Renal pelvis (tissue), 1 donor: ENCODE measurements at regions not wholly inside any gene's neighbourhood (a gene's known extent, or its start where the extent isn't known, plus 50 kb on each side); places are given as distances from the start of the nearest gene placed in this dataset.

Source experiments
- DNase-seq: peaks from one replicate; pipeline ENCODE4 v3.0.0-alpha.2; 2013

DNA sequence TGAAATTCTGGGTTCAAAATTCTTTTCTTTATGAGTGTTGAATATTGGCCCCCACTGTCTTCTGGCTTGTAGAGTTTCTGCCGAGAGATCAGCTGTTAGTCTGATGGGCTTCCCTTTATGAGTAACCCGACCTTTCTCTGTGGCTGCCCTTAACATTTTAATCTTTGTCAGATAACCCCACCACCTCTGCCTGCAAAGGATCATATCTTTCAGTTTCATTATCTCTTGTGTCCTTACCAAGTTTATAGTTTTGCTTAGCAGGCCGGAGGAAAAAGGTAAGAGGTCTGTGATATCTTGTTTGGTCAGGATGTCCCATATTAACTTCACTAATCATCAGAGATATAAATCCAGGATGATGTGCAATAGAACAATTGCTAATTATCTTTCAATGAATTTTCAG, 970.2 kb upstream of the TYRP1 start:
- no peak for DNase-seq

DNA sequence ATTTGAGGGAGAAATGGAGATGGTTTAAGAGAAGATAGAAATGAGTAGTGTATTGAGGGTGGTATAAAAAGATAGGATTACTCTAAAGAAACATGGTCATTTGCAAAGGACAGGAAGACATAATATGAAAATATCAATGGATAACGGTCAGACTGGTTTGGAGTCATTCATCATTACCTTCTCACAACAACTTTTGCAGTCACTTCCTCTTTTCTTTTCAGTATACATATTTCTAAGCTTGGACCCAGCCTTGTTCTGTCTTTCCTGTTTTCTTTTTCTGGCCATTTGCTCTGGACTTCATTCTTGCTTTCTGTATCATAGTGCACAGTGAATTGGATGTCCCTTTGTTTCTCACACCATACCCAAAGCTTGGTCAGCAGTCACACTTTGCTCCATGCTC, 966.5 kb upstream of the TYRP1 start:
- no peak for DNase-seq

DNA sequence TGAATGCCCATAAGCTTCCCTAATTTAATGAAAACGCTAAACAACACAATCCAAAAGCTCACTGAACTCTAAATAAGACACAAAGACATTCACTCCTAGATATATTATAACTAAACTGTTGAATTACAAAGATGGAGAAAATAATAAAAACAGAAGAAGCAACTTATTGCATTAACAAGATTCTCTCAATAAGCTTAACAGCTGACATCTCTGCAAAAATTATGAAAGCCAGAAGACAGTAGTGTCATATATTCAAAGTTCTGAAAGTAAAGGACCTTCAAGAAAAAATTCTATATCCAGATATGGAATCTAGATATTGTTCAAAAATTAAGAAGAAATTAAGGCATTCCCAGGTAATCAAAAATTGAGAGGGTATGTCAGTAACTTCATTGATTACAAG, 957.8 kb upstream of the TYRP1 start:
- no peak for DNase-seq

DNA sequence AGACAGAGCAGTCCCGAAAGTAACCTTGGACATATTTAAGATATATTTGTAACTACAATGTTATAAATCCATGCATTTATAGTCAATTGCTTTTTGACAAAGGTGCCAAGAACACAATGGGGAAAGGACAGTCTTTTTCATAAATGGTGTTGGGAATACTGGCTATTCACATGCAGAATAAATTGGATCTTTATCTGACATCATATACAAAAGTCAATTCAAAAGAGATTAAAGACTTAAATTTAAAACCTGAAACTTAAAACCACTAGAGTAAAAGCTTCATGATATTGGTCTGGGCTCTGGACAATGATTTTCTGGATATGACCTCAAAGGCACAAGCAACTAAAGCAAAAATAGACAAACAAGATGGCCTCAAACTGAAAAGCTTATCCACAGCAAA, 950.7 kb upstream of the TYRP1 start:
- DNase-seq = no peak

DNA sequence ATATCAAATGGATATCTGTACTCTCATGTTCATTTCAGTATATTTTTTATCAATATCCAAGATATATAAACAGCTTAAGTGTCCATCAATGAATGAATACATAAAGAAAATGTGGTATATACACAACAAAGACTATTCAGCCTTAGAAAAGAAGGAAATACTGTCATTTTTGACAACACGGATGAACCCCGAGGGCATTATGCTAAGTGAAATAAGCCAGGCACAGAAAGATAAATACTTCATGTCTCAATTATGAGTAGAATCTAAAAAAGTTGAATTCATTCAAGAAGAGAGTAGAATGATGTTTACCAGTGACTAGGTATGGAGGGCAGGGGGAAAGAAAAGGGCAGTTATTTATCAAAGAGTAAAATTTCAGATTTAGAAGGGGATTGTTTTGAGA, 949.8 kb upstream of the TYRP1 start:
- no peak for DNase-seq

DNA sequence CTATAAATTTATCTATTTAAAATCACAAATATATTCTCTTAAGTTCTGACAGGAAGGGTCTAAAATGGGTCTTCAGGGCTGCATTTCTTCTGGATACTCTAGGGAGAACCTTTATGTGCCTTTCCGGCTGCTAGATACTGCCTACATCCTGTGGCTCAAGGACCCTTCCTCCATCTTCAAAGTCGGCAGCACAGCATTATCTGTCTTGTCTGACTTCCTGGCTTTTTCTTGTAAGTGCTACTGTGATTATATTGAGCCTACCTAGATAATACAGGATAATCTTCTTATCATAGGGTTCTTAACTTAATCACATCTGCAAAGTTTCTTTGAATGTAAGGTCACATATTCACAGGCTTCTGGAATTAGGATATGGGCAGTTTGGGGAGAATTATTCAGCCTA, 943.8 kb upstream of the TYRP1 start:
- DNase-seq = no peak

DNA sequence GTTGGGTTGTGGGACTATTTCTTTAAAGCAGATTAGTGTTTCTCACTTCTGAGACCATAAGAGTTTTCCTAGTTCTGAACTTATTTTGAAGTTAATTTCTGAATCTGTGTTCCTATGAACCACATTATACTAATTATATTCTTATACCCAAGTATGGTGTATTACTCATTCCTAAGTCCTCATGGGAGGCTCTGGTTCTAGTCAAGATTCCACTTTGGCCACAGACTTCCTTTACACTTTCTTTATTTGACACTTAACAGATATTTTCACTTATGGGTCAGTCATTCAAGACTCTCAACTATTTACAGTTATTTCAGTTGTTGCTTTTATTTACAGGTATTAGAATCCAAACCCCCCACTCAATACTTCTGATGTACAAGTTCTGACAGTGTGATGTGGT, 937.2 kb upstream of the TYRP1 start:
- no peak for DNase-seq

DNA sequence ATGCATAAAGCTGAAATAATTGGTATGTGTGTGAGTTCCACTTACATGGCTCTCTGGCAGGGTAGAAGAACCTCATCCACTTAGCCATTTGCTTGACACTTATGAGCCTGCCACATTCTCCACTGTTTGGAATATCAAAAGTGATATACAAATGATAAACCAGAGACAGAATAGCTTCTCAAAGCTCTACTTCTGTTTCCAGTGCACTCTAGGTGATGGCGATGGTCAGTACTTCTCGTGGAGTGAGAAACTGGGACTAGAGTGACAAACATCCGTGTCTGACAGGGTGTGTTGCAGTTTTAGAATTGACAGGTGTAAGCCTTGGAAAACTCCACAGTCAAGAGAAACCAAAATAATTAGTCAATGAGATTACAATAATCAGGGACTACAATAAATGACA, 935.8 kb upstream of the TYRP1 start:
- DNase-seq = no peak

DNA sequence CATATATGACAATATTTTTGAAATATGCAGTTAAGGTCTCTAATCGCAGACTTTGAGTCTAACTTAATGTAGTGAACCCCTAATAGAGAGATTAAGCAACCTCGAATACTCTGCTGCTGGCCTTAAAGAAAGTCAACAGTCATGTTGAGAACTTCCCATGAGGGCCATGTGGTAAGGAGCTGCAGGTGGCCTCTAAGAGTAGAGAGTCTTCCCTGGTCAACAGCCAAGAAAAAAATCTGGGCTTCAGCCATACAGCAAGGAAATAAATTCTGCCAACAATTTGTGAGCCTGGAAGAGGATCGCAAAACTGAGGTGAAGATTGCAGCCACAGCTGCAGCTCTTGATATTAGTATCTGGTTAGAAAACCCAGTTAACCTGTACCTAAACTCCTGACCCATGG, 935.2 kb upstream of the TYRP1 start:
- no peak for DNase-seq

DNA sequence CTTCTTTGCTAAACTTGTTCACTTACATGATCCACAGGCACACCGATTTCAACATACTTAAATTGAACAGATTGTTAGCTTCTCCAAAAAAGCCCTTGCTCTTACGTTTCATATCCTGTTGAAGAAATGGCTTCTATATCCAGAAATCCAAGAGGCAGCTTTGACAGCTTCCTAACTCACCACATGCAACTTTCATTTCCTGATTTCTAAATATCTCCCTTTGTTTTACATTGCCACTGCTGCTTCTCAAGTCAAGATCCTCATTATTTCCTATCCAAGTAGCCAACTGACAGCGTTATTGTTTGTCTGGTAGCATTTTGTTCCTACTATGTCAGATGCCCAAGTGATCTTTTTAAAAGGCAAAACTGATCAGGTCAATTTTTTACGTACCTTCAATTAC, 913.2 kb upstream of the TYRP1 start:
- DNase-seq = no peak

DNA sequence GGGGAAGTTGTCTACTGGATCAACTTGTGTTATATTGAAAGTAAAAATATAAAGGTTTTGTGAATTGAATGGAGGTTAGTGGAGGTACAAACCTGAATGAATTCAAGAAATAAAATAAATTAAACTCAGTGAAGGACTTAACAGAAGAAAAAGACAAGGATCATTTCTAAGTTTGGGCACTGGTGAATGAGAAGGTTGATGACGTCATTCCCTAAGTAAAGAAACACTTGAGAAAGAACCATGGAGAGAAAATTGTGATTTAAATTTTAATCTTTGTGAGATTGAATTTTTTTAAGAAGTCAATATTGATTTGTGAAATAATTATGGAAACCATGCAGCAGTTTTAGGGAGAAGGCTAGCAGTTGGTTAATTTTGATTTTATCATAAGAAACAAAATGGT, 900.3 kb upstream of the TYRP1 start:
- no peak for DNase-seq

DNA sequence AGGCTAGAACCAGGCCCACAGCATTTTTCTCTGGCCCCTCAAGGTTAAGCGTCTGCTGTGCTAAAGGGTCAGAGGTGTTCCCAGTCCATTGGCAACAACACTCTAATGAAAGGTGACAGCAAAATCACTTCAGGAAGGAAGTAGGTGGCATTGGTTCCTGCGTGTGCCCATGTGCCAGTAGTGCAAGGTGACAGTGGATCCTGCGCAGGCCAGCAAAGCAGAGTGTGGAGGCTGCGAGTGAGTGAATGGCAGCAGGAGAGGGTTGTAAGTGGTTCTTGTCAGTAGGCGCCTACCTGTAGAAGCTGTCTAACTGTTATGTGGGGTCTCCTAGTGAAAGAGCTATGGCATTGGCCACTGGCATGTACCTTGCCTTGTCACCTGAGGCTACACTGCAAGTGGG, 898.2 kb upstream of the TYRP1 start:
- no peak for DNase-seq

DNA sequence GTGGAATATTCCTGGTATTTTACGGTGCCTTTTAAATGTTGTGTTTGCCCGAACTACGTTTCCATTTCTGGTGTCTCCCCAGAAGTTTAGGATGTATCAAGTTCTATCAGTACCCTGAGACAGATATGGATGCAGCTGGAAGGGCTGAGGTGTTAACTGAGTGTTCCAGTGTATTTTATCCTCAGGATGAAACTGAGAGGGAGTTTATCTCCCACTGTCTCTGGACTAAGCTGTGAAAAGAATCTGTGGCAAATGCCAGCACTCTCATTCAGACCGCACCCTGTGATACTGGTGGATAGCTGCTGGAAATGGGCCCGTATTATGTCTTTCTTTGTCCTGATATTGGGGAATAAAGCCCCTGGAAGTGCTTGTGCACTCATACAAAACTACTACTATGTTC, 887.2 kb upstream of the TYRP1 start:
- DNase-seq = no peak

DNA sequence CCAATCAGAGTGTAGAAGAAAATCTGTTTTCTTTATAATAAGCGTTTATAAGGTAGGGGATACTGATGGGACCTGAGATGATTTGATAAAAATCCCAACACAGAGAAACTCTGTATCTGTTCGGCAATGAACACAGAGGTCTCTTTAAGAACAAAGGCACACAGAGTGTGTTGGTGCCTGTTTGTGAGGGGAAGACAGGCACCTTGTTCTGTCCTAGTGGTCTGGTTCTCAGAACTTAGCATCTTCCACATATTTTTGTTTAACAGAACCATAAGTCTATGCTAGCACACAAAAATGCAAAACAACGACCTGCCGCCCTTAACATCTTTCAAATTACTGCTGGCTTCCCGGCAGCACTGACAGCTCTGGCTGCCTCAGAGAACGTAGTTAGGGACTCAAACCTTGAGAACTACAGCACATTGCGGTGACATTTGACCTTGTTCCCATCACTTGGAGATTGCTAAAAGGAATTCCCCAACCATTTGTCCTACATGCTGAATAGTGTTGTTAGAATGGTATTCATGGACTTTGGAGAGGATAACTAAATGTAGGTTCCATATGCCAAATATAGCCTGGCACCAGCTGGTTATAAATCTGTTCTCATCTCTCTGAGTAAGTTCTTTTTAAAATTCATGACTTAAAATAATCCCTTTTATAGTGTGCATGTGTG, 871.7 kb upstream of the TYRP1 start:
- DNase-seq = no peak

DNA sequence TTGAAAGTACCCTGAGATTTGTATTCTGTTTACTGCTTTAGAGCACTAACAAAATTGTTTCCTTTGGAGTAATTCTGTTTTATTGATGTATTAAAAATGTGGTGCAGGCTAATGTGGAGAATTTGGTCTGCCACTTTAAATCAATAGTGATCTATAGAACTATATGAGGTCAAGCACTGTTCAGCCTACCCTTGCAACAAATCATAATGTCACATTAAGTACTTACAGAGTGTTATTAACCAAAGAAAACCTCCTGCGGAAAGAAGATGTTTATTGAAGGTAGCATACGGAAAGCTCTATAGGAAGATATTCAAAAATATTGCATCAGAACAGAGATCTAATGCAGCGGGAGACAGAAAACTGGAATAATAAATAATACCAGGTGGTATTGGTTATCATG, 865.0 kb upstream of the TYRP1 start:
- DNase-seq = no peak

DNA sequence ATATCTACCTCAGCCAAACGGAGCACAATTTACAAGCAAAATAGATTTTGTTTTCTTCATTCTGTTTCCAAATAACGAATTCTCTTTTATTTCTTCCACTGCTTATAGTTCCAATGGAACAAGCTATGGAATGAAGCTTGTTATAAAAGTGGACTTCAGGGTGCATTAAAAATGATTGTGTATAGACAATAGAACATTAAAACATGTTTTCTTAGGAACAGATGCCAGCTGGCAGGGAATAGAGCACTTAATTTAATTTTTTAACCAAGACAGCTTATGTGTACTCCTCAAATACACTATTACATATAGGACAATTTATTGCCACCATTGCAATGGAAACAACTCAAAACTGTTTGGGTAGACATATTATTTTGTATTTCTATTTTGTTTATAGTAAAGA, 860.1 kb upstream of the TYRP1 start:
- DNase-seq = no peak

DNA sequence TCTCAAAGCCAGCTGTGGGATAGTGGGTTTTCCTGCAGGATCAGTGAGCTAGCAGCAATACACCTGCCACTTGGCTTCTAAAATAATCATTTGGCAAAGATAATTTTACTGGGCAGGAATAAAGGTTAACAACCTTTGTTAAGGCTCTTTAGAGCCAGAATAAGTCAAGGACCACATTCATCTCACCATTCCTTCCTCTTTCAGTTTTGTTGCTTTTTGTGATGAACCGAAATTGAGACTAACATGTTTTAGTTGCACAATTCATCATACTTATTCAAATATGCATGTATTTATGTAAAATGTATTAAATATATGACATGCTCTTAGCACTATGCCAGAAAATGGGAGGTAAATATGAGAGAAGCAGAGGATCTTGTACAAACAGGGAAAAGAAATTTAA, 824.4 kb upstream of the TYRP1 start:
- no peak for DNase-seq

DNA sequence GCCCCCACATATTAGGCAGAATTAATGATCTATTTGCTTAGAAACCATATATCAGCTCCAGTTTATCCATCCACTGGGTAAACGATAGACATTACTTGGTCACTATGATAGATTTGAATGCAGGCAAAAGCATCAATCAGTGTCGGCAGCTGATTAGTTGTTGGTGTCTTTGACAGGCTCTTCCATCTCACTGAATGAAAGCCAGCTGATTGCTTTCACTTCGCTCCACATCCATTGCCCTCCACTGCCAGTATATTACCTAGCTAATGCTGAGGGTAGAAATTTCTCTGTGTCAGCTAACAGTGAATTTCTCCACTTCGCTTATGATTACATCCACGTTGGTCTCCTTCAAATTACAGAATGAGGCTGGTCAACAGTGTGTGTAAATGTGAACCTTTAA, 821.3 kb upstream of the TYRP1 start:
- no peak for DNase-seq

DNA sequence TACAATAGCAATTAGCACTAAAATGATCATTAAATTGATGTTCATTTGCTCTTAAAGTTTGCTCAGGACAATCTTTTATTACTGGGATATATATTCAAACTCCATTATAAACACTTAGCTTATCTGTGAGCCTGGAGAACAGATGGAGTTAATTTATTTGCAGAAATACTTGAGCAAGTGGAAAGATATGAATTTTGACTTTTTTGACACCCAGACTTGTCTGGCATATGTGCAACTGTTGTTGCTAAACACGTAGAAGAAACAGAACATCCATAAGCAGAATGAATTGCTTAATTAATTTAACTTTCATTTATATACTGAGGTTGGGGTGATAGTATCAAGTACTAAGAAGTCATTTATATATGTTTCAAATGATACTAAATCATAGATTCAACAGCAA, 820.7 kb upstream of the TYRP1 start:
- DNase-seq = no peak

DNA sequence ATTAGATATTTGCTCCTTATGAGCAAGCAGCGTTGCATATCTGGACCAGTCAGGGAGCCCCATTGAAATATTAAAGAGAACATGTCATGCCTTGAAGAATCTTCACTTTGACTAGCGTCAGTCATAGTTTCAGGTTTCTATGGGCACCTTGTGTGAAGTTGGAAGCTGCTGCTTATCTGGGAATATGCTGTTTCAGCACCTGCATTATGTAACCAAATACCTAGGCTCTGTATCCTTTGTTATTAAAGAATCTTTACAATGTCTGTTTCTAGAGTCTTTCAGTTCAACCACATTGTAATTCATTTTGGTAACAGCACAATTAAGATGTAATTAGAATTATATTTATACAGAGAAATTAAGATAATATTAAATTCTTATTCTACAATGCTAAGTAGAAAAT, 818.8 kb upstream of the TYRP1 start:
- no peak for DNase-seq

DNA sequence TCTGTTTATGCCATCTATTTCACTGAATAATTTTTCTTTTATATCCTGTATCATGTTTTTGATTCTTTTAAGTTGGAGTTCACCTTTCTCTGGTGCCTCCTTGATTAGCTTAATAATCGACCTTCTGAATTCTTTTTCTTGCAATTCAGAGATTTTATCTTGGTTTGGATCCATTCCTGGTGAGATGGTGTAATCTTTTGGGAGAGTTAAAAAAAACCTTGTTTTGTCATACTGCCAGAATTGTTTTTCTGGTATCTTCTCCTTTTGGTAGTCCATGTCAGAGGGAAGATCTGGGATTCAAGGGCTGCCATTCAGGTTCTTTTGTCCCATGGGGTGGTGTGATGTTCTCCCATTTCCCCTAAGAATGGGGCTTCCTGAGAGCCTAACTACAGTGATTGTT, 800.8 kb upstream of the TYRP1 start:
- DNase-seq = no peak

DNA sequence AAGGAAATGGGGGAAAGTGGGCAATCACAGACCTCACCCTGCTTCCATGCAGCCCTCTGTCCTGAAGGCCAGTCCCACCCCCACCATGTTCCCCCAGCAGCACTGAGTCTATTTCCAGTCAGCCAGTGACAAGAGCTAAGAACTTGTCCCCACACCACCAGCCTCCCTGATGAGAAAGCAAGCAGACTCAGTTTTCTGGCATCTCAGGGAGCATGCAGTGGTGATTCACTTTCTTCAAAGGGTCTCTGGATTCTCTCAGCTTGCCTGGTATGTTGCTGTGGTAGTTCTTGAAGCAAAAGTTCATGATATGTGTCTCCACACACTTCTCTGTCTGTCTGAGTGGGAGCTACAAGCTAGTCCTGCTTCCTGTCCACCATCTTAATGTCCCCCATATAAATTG, 799.9 kb upstream of the TYRP1 start:
- no peak for DNase-seq

DNA sequence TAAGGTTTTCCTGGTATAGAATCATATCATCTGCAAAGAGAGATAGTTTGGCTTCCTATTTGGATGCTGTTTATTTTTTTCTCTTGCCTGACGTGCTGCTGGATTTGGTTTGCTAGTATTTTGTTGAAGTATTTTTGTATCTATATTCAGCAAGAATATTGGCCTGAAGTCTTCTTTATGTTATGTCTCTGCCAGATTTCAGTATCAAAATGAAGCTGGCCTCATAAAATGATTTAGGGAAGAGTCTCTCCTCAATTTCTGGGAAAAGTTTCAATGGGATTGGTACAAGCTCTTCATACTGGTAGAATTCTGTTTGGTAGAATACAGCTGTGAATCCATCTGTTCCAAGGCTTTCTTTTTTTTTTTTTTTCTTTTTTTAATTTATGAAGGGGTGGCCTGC, 799.0 kb upstream of the TYRP1 start:
- DNase-seq = no peak

DNA sequence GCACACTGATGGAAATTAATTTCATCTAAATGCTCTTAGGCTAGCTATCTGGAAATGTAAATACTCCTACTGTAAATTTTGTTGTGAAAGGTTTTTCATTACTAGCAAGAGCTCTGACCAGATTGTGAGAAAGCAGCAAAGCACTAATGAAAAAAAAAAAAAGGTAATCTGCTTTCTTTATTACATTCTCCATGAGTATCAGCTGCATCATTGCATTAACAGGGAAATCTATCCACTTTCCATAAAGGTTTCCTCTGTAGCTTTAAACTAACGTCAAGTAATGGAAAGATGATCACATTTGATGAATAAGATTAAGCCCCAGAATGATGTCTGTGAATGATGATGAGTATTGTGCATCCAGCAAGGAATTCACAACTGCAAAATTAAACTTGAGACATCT, 790.6 kb upstream of the TYRP1 start:
- no peak for DNase-seq

DNA sequence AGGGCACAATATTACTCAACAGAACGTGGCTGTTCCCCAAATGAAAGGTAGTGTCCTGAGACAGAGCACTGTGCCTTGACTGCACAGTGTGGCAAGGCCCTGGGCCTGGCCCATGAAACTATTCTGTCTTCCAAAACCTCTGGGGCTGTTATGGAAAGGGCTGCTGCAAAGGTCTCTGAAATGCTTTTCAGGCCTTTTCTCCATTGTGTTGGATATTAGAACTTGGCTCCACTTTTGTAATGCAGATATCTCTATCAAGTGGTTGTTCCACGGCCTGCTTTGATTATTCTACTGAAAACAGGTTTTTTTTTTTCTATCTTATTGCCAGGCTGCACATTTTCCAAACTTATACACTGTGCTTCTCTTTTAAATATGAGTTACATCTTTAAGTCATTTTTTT, 777.5 kb upstream of the TYRP1 start:
- DNase-seq = no peak
